MCF 10A (cell line): ENCODE measurements at regions not wholly inside any gene's neighbourhood (a gene's known extent, or its start where the extent isn't known, plus 50 kb on each side); places are given as distances from the start of the nearest gene placed in this dataset.

ENCODE experiments used
- BruUV-seq: library from RNA; stranded (reverse); fragments of 400-500 nt; replicated peaks from 2 replicates; lab custom pipeline; 2021; lab: Mats Ljungman, UMichigan
- CTCF ChIA-PET: fragments of 300-600 bp; sonication (Branson Sonifier 250); formaldehyde crosslinking; extraction: SDS; loops from one replicate; lab custom pipeline; 2021; ENCODE audit warnings: antibody characterized with exemption, inconsistent platforms; lab: Yijun Ruan, JAX
- POLR2A ChIA-PET: fragments of 300-600, 350-650 bp; sonication (Branson Sonifier 250); formaldehyde crosslinking; extraction: SDS; loops from one replicate; lab custom pipeline; 2020; ENCODE audit warnings: antibody characterized with exemption, inconsistent platforms; lab: Yijun Ruan, JAX
- DNase-seq: peaks from one replicate; pipeline ENCODE4 v3.0.0-alpha.2; 2018; ENCODE audit not compliant: unreplicated experiment
- H3K27ac Mint-ChIP-seq: one replicate; pipeline ENCODE4 v1.8.0; 2022; ENCODE audit warnings: mild to moderate bottlenecking, low read depth, mixed read lengths; ENCODE audit not compliant: unreplicated experiment
- H3K27me3 Mint-ChIP-seq: one replicate; pipeline ENCODE4 v1.8.0; 2022; ENCODE audit warnings: mixed read lengths; ENCODE audit not compliant: insufficient read depth, unreplicated experiment
- H3K36me3 Mint-ChIP-seq: one replicate; pipeline ENCODE4 v1.8.0; 2022; ENCODE audit warnings: mild to moderate bottlenecking, moderate library complexity, mixed read lengths; ENCODE audit not compliant: insufficient read depth, unreplicated experiment
- H3K4me1 Mint-ChIP-seq: one replicate; pipeline ENCODE4 v1.8.0; 2022; ENCODE audit warnings: mixed read lengths; ENCODE audit not compliant: insufficient read depth, unreplicated experiment
- H3K4me3 Mint-ChIP-seq: one replicate; pipeline ENCODE4 v1.8.0; 2022; ENCODE audit warnings: mild to moderate bottlenecking, moderate library complexity, mixed read lengths; ENCODE audit not compliant: unreplicated experiment
- H3K9me3 Mint-ChIP-seq: one replicate; pipeline ENCODE4 v1.8.0; 2022; ENCODE audit warnings: mixed read lengths; ENCODE audit not compliant: unreplicated experiment
- CTCF ChIP-seq: fragments of 200-600 bp; IDR thresholded peaks from one replicate; pipeline ENCODE4 v1.8.0; 2022; ENCODE audit warnings: antibody characterized with exemption, mild to moderate bottlenecking; ENCODE audit not compliant: unreplicated experiment
- intact Hi-C: fragments of 100-400 bp; cut with micrococcal nuclease; formaldehyde crosslinking; loops from 2 replicates; pipeline ENCODE4 v1.14.1; 2022

GRCh38 chr5:125210242-125210947 lies 464.0 kb upstream of the ZNF608 start:
- Mint-ChIP-seq H3K4me3 (no peak overlapping the region), H3K27me3 (no peaks in the 10 kb centered on the region), H3K4me1 (peaks cover 6% of the 10 kb centered on the region), H3K36me3 (no peaks in the 10 kb centered on the region), H3K9me3 (no peaks in the 10 kb centered on the region), H3K27ac (peak overlapping the region; percentile 11)
- DNase-seq, result peak; percentile 34
- no peak for TF ChIP-seq CTCF
- ChIA-PET POLR2A (interaction anchor here (0.7 kb wide), 1 partner anchor 342 kb away, joined by 3 read pairs; no protein-coding TSS in a partner anchor), CTCF (interaction anchor here (1.1 to 1.6 kb wide), 2 partner anchors 9 to 34 kb away, joined by 3 to 7 read pairs; no protein-coding TSS in a partner anchor)
- intact Hi-C loops, result no loop called here
- no TSS peak for BruUV-seq

GRCh38 chr5:125214080-125214479 lies 467.6 kb upstream of the ZNF608 start:
- no peak for DNase-seq
- no TSS peak for BruUV-seq
- POLR2A ChIA-PET, result no interaction called here
- no peak overlapping the region for H3K27ac Mint-ChIP-seq
- H3K27me3 Mint-ChIP-seq, result no peaks in the 10 kb centered on the region
- no peak for TF ChIP-seq CTCF
- H3K4me1 Mint-ChIP-seq, result peaks cover 6% of the 10 kb centered on the region
- H3K4me3 Mint-ChIP-seq, result no peak overlapping the region
- peaks cover 7% of the 10 kb centered on the region for H3K36me3 Mint-ChIP-seq
- intact Hi-C loops, result no loop called here
- CTCF ChIA-PET, result no interaction called here
- peaks cover 6% of the 10 kb centered on the region for H3K9me3 Mint-ChIP-seq

GRCh38 chr5:125215593-125215992 lies 469.2 kb upstream of the ZNF608 start:
- Mint-ChIP-seq H3K9me3 (peaks cover 6% of the 10 kb centered on the region), H3K36me3 (peaks cover 9% of the 10 kb centered on the region), H3K4me3 (no peak overlapping the region), H3K27ac (no peak overlapping the region), H3K4me1 (peaks cover 1% of the 10 kb centered on the region), H3K27me3 (no peaks in the 10 kb centered on the region)
- POLR2A ChIA-PET, result interaction anchor here (0.7 kb wide), 1 partner anchor 465 kb away, joined by 3 read pairs; no protein-coding TSS in a partner anchor
- DNase-seq, result no peak
- no peak for TF ChIP-seq CTCF
- BruUV-seq, result no TSS peak
- intact Hi-C loops, result no loop called here
- CTCF ChIA-PET, result no interaction called here

GRCh38 chr5:125219710-125220109 lies 473.3 kb upstream of the ZNF608 start:
- Mint-ChIP-seq H3K36me3 (peaks cover 9% of the 10 kb centered on the region), H3K27me3 (no peaks in the 10 kb centered on the region), H3K4me1 (no peaks in the 10 kb centered on the region), H3K9me3 (peaks cover 6% of the 10 kb centered on the region), H3K27ac (no peak overlapping the region), H3K4me3 (no peak overlapping the region)
- intact Hi-C loops, result no loop called here
- BruUV-seq, result no TSS peak
- CTCF ChIA-PET, result interaction anchor here (0.7 kb wide), 2 partner anchors 198 to 961 kb away, joined by 3 to 4 read pairs; no protein-coding TSS in a partner anchor
- no peak for TF ChIP-seq CTCF
- POLR2A ChIA-PET, result no interaction called here
- no peak for DNase-seq
